ENCODE measurements at regions not wholly inside any gene's neighbourhood (a gene's known extent, or its start where the extent isn't known, plus 50 kb on each side); places are given as distances from the start of the nearest gene placed in this dataset.
A peak's percentile ranks its signal among the peaks of the same experiment; 100 is the strongest.
"Not testable (repeated sequence)": the region's sequence is repeated elsewhere in the genome, so short reads cannot be mapped to it uniquely, and the experiment has no call there.

DNA sequence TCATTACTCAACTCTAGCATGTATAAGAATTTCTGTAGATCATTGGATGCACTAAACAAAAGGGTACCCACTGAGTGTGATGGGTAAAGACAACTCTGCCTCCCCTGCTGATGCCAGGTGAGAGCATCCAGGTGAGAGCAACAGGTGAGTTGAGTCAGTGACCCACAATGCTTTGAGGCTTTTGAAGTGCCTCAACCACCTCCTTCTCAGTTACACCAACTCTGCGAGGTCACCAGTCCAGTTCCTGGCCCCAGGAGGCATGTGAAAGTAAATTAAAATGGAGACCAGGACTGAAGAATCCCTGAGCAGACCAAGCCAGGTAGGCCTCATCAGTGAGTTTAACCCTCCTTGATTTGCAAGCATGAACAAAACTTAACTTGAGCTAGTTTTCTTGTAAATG, 505.8 kb downstream of the EBF1 start:
- Histone ChIP-seq H3K4me1 (ENCODE audit: control insufficient read depth in 2 of 2, insufficient read depth in 2 of 2, low read length in 2 of 2) (peaks cover 4 to 12% of the 10 kb centered on the region in 2 donors), H3K36me3 (ENCODE audit: control insufficient read depth in 2 of 2, insufficient read depth in 2 of 2, low read length in 1 of 2) (no peaks in the 10 kb centered on the region), H3K4me3 (ENCODE audit: low read length in 2 of 2) (no peak overlapping the region), H3K9me3 (ENCODE audit: control insufficient read depth in 2 of 2, insufficient read depth in 1 of 2, low read length in 1 of 2) (peaks cover 0 to 6% of the 10 kb centered on the region in 2 donors), H3K27ac (ENCODE audit: low read depth in 1 of 2, low read length in 1 of 2) (no peak overlapping the region), H3K27me3 (ENCODE audit: control insufficient read depth in 2 of 2, insufficient read depth in 1 of 2, low read length in 1 of 2) (no peaks in the 10 kb centered on the region)
- WGBS, result 98% methylated on average over 1 of the region's 1 CpG
- no peak for DNase-seq (ENCODE audit: low read depth in 6 of 9, low spot score in 9 of 9)

DNA sequence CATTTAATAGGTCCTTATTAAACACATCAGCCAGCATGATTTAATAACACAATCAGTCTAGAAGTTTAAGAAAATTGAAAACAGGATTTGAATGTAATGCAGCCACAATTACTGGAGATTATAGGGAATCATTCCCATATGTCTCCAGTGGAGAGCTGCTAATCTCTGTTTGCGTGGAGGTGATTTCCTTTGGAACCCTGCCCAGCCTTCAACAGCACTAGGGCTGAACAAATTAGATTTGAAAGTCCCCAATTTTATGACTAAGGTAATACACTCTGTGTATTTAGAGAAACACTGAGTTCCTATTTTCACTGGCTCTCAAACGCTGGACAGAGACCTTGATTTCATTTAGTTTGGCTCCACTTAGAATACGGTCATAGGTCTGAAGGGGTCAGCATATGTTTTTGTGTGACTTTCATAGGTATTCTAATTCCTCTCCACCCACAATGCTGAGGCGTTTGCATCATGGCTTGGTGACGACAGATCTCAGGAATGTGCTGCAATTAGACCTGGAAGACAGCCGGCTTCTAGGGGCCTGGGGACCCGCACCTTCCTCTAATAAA, 508.3 kb downstream of the EBF1 start:
- no peak for DNase-seq (ENCODE audit: low read depth in 6 of 9, low spot score in 9 of 9)

DNA sequence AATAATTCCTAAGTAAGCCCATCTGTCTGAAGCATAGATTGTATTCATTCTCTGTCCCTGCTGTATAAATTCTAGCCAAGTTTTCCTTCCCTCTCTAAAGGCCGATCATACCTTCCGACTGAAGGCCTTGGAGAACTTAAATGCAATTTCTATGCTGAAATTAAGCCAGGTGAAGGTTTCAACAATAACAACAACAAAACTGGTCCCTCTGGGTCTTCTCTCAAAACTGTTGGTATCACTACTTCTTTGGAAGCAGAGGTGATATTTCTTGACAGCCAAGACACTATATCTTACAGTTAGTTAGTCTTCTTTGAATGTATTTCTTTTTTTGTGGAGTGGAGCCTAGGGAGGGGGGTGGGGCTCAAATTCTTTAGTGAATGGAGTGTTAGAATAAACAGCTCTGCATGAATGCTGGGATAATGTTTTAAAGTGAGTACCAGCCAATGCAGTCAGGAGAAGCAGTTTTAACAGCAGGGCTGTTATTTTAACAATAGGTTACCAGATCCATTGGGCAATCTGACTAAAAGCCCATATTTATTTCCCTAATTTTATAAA, 508.9 kb downstream of the EBF1 start:
- Histone ChIP-seq H3K4me1 (ENCODE audit: control insufficient read depth in 2 of 2, insufficient read depth in 2 of 2, low read length in 2 of 2) (peaks cover 0 to 12% of the 10 kb centered on the region in 2 donors), H3K4me3 (ENCODE audit: low read length in 2 of 2) (no peak overlapping the region), H3K36me3 (ENCODE audit: control insufficient read depth in 2 of 2, insufficient read depth in 2 of 2, low read length in 1 of 2) (no peaks in the 10 kb centered on the region), H3K27me3 (ENCODE audit: control insufficient read depth in 2 of 2, insufficient read depth in 1 of 2, low read length in 1 of 2) (no peaks in the 10 kb centered on the region), H3K27ac (ENCODE audit: low read depth in 1 of 2, low read length in 1 of 2) (no peak overlapping the region), H3K9me3 (ENCODE audit: control insufficient read depth in 2 of 2, insufficient read depth in 1 of 2, low read length in 1 of 2) (no peaks in the 10 kb centered on the region)
- DNase-seq (ENCODE audit: low read depth in 6 of 9, low spot score in 9 of 9), result no peak
- WGBS, result 89% methylated on average over 2 of the region's 2 CpGs

More for the DNA sequence above, 508.3 kb downstream of the EBF1 start:
- Histone ChIP-seq H3K27ac (ENCODE audit: low read depth in 1 of 2, low read length in 1 of 2) (no peak overlapping the region), H3K36me3 (ENCODE audit: control insufficient read depth in 2 of 2, insufficient read depth in 2 of 2, low read length in 1 of 2) (no peaks in the 10 kb centered on the region), H3K4me3 (ENCODE audit: low read length in 2 of 2) (no peak overlapping the region), H3K4me1 (ENCODE audit: control insufficient read depth in 2 of 2, insufficient read depth in 2 of 2, low read length in 2 of 2) (peaks cover 0 to 12% of the 10 kb centered on the region in 2 donors), H3K9me3 (ENCODE audit: control insufficient read depth in 2 of 2, insufficient read depth in 1 of 2, low read length in 1 of 2) (no peaks in the 10 kb centered on the region), H3K27me3 (ENCODE audit: control insufficient read depth in 2 of 2, insufficient read depth in 1 of 2, low read length in 1 of 2) (no peaks in the 10 kb centered on the region)
- WGBS, result 78% methylated on average over 7 of the region's 7 CpGs

DNA sequence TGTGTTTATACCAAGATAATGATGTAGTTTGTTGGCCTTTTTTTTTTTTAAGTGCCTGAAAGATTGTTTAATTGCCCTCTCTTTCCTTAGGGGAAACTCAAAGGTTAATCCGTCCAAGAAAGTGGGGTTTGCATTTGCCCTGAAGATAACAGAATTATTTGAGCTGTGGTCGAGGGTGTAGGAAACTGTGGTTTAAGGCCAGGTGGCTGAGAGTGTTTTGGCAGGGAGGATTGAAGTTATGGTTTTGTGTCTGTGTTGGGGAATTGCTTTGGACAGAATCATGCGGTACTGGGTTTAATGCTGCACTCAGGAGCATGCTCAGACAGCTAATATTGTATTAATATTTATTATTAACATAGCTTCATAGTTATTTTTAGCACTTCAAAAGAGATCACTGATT, 509.8 kb downstream of the EBF1 start:
- no peaks in the 10 kb centered on the region for H3K27me3 ChIP-seq (ENCODE audit: control insufficient read depth in 2 of 2, insufficient read depth in 1 of 2, low read length in 1 of 2)
- 3% methylated on average over 3 of the region's 3 CpGs for WGBS

DNA sequence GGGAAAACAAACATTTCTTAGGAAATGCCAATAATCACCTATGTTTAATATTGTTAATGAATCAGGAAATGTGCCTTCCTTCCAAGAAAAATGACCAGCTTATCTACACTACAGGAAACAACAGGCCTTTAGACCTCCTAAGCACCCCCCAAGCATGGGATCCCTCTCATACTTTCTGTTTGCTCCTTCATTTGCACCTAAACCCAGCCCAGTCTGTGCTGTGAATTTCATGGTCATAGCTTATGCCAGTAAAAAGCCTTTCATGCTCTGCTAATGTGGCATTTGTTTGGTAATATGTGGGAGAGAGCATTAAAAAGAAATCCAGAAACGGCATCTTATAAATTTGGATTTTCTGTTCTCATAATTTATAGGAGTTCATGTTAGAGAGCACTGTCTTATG, 511.1 kb downstream of the EBF1 start:
- H3K4me3 ChIP-seq (ENCODE audit: low read length in 2 of 2), result no peak overlapping the region
- no peak for DNase-seq (ENCODE audit: low read depth in 6 of 9, low spot score in 9 of 9)
- WGBS, result 99% methylated on average over 1 of the region's 1 CpG
- H3K36me3 ChIP-seq (ENCODE audit: control insufficient read depth in 2 of 2, insufficient read depth in 2 of 2, low read length in 1 of 2), result no peaks in the 10 kb centered on the region
- no peak overlapping the region for H3K27ac ChIP-seq (ENCODE audit: low read depth in 1 of 2, low read length in 1 of 2)
- H3K4me1 ChIP-seq (ENCODE audit: control insufficient read depth in 2 of 2, insufficient read depth in 2 of 2, low read length in 2 of 2), result peaks cover 0 to 12% of the 10 kb centered on the region in 2 donors
- no peaks in the 10 kb centered on the region for H3K9me3 ChIP-seq (ENCODE audit: control insufficient read depth in 2 of 2, insufficient read depth in 1 of 2, low read length in 1 of 2)
- no peaks in the 10 kb centered on the region for H3K27me3 ChIP-seq (ENCODE audit: control insufficient read depth in 2 of 2, insufficient read depth in 1 of 2, low read length in 1 of 2)

More for the DNA sequence above, 509.8 kb downstream of the EBF1 start:
- peak in 1 of 9 donors; percentile 29 for DNase-seq (ENCODE audit: low read depth in 6 of 9, low spot score in 9 of 9)
- no peaks in the 10 kb centered on the region for H3K36me3 ChIP-seq (ENCODE audit: control insufficient read depth in 2 of 2, insufficient read depth in 2 of 2, low read length in 1 of 2)
- no peaks in the 10 kb centered on the region for H3K9me3 ChIP-seq (ENCODE audit: control insufficient read depth in 2 of 2, insufficient read depth in 1 of 2, low read length in 1 of 2)
- H3K4me1 ChIP-seq (ENCODE audit: control insufficient read depth in 2 of 2, insufficient read depth in 2 of 2, low read length in 2 of 2), result peaks cover 0 to 12% of the 10 kb centered on the region in 2 donors
- H3K4me3 ChIP-seq (ENCODE audit: low read length in 2 of 2), result no peak overlapping the region
- no peak overlapping the region for H3K27ac ChIP-seq (ENCODE audit: low read depth in 1 of 2, low read length in 1 of 2)

DNA sequence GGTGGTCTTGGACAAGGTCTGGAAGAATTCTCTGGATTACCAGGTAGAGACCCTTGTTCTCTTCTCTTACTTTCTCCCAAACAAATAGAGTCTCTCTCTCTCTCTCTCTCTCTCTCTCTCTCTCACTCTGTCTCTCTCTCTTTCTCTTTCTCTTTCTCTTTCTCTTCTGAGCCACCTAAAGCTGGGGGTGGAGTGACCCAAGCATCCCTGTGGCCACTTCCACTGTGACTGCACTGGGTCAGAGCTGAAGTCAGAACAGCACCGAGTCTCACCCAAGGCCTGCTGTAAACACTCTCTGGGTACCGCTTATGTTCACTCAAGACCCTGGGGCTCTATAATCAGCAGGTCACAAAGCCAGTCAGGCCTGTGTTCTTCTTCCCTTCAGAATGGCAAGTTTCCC, 513.7 kb downstream of the EBF1 start:
- Histone ChIP-seq H3K9me3 (ENCODE audit: control insufficient read depth in 2 of 2, insufficient read depth in 1 of 2, low read length in 1 of 2) (peaks cover 0 to 9% of the 10 kb centered on the region in 2 donors), H3K4me1 (ENCODE audit: control insufficient read depth in 2 of 2, insufficient read depth in 2 of 2, low read length in 2 of 2) (peaks cover 0 to 12% of the 10 kb centered on the region in 2 donors), H3K4me3 (ENCODE audit: low read length in 2 of 2) (no peak overlapping the region), H3K36me3 (ENCODE audit: control insufficient read depth in 2 of 2, insufficient read depth in 2 of 2, low read length in 1 of 2) (no peaks in the 10 kb centered on the region), H3K27me3 (ENCODE audit: control insufficient read depth in 2 of 2, insufficient read depth in 1 of 2, low read length in 1 of 2) (no peaks in the 10 kb centered on the region), H3K27ac (ENCODE audit: low read depth in 1 of 2, low read length in 1 of 2) (no peak overlapping the region)
- no peak for DNase-seq (ENCODE audit: low read depth in 6 of 9, low spot score in 9 of 9)
- 97% methylated on average over 2 of the region's 2 CpGs for WGBS

GRCh38 chr5:158582669-158583068, 517.0 kb downstream of the EBF1 start:
- DNase-seq (ENCODE audit: low read depth in 6 of 9, low spot score in 9 of 9); H3K36me3 ChIP-seq (ENCODE audit: control insufficient read depth in 2 of 2, insufficient read depth in 2 of 2, low read length in 1 of 2); H3K4me1 ChIP-seq (ENCODE audit: control insufficient read depth in 2 of 2, insufficient read depth in 2 of 2, low read length in 2 of 2); H3K4me3 ChIP-seq (ENCODE audit: low read length in 2 of 2); H3K27me3 ChIP-seq (ENCODE audit: control insufficient read depth in 2 of 2, insufficient read depth in 1 of 2, low read length in 1 of 2); H3K9me3 ChIP-seq (ENCODE audit: control insufficient read depth in 2 of 2, insufficient read depth in 1 of 2, low read length in 1 of 2); H3K27ac ChIP-seq (ENCODE audit: low read depth in 1 of 2, low read length in 1 of 2): not testable (repeated sequence)
- WGBS, result 95% methylated on average over 27 of the region's 27 CpGs

- no peaks in the 10 kb centered on the region for H3K4me1 ChIP-seq (ENCODE audit: control insufficient read depth in 2 of 2, insufficient read depth in 2 of 2, low read length in 2 of 2)
- no peak overlapping the region for H3K27ac ChIP-seq (ENCODE audit: low read depth in 1 of 2, low read length in 1 of 2)
- no peak for DNase-seq (ENCODE audit: low read depth in 6 of 9, low spot score in 9 of 9)
- WGBS, result 73% methylated on average over 3 of the region's 3 CpGs
- no peaks in the 10 kb centered on the region for H3K27me3 ChIP-seq (ENCODE audit: control insufficient read depth in 2 of 2, insufficient read depth in 1 of 2, low read length in 1 of 2)
- H3K4me3 ChIP-seq (ENCODE audit: low read length in 2 of 2), result no peak overlapping the region
- no peaks in the 10 kb centered on the region for H3K9me3 ChIP-seq (ENCODE audit: control insufficient read depth in 2 of 2, insufficient read depth in 1 of 2, low read length in 1 of 2)
- no peaks in the 10 kb centered on the region for H3K36me3 ChIP-seq (ENCODE audit: control insufficient read depth in 2 of 2, insufficient read depth in 2 of 2, low read length in 1 of 2)
These were observed 525.9 kb downstream of the EBF1 start for GRCh38 chr5:158573829-158574228.

GRCh38 chr5:158570502-158570901, 529.2 kb downstream of the EBF1 start:
- H3K4me3 ChIP-seq (ENCODE audit: low read length in 2 of 2), result no peak overlapping the region
- WGBS, result 97% methylated on average over 1 of the region's 1 CpG
- H3K27me3 ChIP-seq (ENCODE audit: control insufficient read depth in 2 of 2, insufficient read depth in 1 of 2, low read length in 1 of 2), result no peaks in the 10 kb centered on the region
- no peaks in the 10 kb centered on the region for H3K36me3 ChIP-seq (ENCODE audit: control insufficient read depth in 2 of 2, insufficient read depth in 2 of 2, low read length in 1 of 2)
- DNase-seq (ENCODE audit: low read depth in 6 of 9, low spot score in 9 of 9), result no peak
- no peaks in the 10 kb centered on the region for H3K9me3 ChIP-seq (ENCODE audit: control insufficient read depth in 2 of 2, insufficient read depth in 1 of 2, low read length in 1 of 2)
- no peaks in the 10 kb centered on the region for H3K4me1 ChIP-seq (ENCODE audit: control insufficient read depth in 2 of 2, insufficient read depth in 2 of 2, low read length in 2 of 2)
- no peak overlapping the region for H3K27ac ChIP-seq (ENCODE audit: low read depth in 1 of 2, low read length in 1 of 2)
